ENCODE measurements at regions not wholly inside any gene's neighbourhood (a gene's known extent, or its start where the extent isn't known, plus 50 kb on each side); places are given as distances from the start of the nearest gene placed in this dataset.

GRCh38 chr7:83820641-83821040 is 171.7 kb upstream of the SEMA3E start:
- no TSS peak for BruUV-seq (replicated peaks)
- Histone ChIP-seq H3K36me3 (replicated peaks in 1 of 2; ENCODE audit: control insufficient read depth in 1 of 2, insufficient read depth in 2 of 2, low read length in 2 of 2) (no peaks in the 10 kb centered on the region), H3K27me3 (ENCODE audit: control insufficient read depth in 1 of 2, insufficient read depth in 2 of 2, low read length in 2 of 2) (no peaks in the 10 kb centered on the region), H3K9me3 (ENCODE audit: low read length) (no peaks in the 10 kb centered on the region), H4K20me1 (ENCODE audit: insufficient read depth, low read length) (no peaks in the 10 kb centered on the region), H3K4me2 (ENCODE audit: low read depth, low read length) (no peak overlapping the region), H3K9ac (ENCODE audit: insufficient read depth, low read depth, low read length) (no peak overlapping the region), H3K4me1 (ENCODE audit: insufficient read depth, low read length) (no peaks in the 10 kb centered on the region), H3K79me2 (ENCODE audit: insufficient read depth, low read length) (no peaks in the 10 kb centered on the region), H2AFZ (ENCODE audit: low read length) (no peak overlapping the region), H3K27ac (ENCODE audit: extremely low read length, insufficient read depth, low read length) (no peak overlapping the region), H3K4me3 (replicated peaks in 1 of 3; ENCODE audit: insufficient read depth in 1 of 3, low read depth in 2 of 3, low read length in 3 of 3) (no peak overlapping the region)
- DNase-seq (ENCODE audit: low spot score), result no peak
- in situ Hi-C loops (cut with HindIII; ENCODE audit: extremely low pct_ligation_motif_present, low pct_unique_long_range_greater_than_20kb) (no loop called here), intact Hi-C loops (cut with micrococcal nuclease; ENCODE audit: unreplicated experiment) (no loop called here)
- ChIA-PET CTCF (ENCODE audit: low intra/inter-chr PET ratio, low total read pairs) (no interaction called here), POLR2A (no interaction called here)
- WGBS (ENCODE audit: low lambda C conversion rate), result 29% methylated on average over 4 of the region's 4 CpGs
- no peak for FAIRE-seq
- no peak for ATAC-seq
- TF ChIP-seq PHF21A (CRISPR knock-in tag; IDR thresholded peaks at IDR 0.05) (no peak), ATF5 (CRISPR knock-in tag; IDR thresholded peaks at IDR 0.05; ENCODE audit: low read depth) (no peak), ZNF280B (CRISPR knock-in tag; IDR thresholded peaks at IDR 0.05; ENCODE audit: borderline replicate concordance) (no peak), ZNF547 (CRISPR knock-in tag; IDR thresholded peaks at IDR 0.05) (no peak), ZNF556 (CRISPR knock-in tag; IDR thresholded peaks at IDR 0.05; ENCODE audit: borderline replicate concordance) (no peak), DR1 (CRISPR knock-in tag; IDR thresholded peaks at IDR 0.05) (no peak), HOXA9 (CRISPR knock-in tag; IDR thresholded peaks at IDR 0.05; ENCODE audit: borderline replicate concordance) (no peak), ZNF639 (CRISPR knock-in tag; conservative IDR thresholded peaks at IDR 0.05) (no peak), E2F2 (CRISPR knock-in tag; IDR thresholded peaks at IDR 0.05; ENCODE audit: borderline replicate concordance) (no peak)
- TF ChIP-seq, protein P1, sequence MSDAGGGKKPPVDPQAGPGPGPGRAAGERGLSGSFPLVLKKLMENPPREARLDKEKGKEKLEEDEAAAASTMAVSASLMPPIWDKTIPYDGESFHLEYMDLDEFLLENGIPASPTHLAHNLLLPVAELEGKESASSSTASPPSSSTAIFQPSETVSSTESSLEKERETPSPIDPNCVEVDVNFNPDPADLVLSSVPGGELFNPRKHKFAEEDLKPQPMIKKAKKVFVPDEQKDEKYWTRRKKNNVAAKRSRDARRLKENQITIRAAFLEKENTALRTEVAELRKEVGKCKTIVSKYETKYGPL (CRISPR knock-in tag; IDR thresholded peaks at IDR 0.05), result no peak
- TF ChIP-seq, protein P2, sequence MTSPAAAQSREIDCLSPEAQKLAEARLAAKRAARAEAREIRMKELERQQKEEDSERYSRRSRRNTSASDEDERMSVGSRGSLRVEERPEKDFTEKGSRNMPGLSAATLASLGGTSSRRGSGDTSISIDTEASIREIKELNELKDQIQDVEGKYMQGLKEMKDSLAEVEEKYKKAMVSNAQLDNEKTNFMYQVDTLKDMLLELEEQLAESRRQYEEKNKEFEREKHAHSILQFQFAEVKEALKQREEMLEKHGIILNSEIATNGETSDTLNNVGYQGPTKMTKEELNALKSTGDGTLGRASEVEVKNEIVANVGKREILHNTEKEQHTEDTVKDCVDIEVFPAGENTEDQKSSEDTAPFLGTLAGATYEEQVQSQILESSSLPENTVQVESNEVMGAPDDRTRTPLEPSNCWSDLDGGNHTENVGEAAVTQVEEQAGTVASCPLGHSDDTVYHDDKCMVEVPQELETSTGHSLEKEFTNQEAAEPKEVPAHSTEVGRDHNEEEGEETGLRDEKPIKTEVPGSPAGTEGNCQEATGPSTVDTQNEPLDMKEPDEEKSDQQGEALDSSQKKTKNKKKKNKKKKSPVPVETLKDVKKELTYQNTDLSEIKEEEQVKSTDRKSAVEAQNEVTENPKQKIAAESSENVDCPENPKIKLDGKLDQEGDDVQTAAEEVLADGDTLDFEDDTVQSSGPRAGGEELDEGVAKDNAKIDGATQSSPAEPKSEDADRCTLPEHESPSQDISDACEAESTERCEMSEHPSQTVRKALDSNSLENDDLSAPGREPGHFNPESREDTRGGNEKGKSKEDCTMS (CRISPR knock-in tag; conservative IDR thresholded peaks at IDR 0.05), result no peak
- TF ChIP-seq, protein P3, sequence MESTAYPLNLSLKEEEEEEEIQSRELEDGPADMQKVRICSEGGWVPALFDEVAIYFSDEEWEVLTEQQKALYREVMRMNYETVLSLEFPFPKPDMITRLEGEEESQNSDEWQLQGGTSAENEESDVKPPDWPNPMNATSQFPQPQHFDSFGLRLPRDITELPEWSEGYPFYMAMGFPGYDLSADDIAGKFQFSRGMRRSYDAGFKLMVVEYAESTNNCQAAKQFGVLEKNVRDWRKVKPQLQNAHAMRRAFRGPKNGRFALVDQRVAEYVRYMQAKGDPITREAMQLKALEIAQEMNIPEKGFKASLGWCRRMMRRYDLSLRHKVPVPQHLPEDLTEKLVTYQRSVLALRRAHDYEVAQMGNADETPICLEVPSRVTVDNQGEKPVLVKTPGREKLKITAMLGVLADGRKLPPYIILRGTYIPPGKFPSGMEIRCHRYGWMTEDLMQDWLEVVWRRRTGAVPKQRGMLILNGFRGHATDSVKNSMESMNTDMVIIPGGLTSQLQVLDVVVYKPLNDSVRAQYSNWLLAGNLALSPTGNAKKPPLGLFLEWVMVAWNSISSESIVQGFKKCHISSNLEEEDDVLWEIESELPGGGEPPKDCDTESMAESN (CRISPR knock-in tag; conservative IDR thresholded peaks at IDR 0.05), result no peak
- TF ChIP-seq, protein P4, sequence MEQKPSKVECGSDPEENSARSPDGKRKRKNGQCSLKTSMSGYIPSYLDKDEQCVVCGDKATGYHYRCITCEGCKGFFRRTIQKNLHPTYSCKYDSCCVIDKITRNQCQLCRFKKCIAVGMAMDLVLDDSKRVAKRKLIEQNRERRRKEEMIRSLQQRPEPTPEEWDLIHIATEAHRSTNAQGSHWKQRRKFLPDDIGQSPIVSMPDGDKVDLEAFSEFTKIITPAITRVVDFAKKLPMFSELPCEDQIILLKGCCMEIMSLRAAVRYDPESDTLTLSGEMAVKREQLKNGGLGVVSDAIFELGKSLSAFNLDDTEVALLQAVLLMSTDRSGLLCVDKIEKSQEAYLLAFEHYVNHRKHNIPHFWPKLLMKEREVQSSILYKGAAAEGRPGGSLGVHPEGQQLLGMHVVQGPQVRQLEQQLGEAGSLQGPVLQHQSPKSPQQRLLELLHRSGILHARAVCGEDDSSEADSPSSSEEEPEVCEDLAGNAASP (CRISPR knock-in tag; IDR thresholded peaks at IDR 0.05; ENCODE audit: borderline replicate concordance), result no peak

Measured in HepG2 (cell line).